ENCODE measurements at regions not wholly inside any gene's neighbourhood (a gene's known extent, or its start where the extent isn't known, plus 50 kb on each side); places are given as distances from the start of the nearest gene placed in this dataset.
A peak's percentile ranks its signal among the peaks of the same experiment; 100 is the strongest.
"Not testable (repeated sequence)": the region's sequence is repeated elsewhere in the genome, so short reads cannot be mapped to it uniquely, and the experiment has no call there.

- DNase-seq, result no peak
These were observed 388.2 kb upstream of the SYNCRIP start for GRCh38 chr6:86030875-86031274.

GRCh38 chr6:86028776-86029175 lies 386.1 kb upstream of the SYNCRIP start:
- DNase-seq, result no peak

GRCh38 chr6:86026890-86027289 lies 384.2 kb upstream of the SYNCRIP start:
- DNase-seq, result not testable (repeated sequence)

- no peak for DNase-seq
These were observed 374.6 kb upstream of the SYNCRIP start for GRCh38 chr6:86017236-86017635.

GRCh38 chr6:86016567-86016966 lies 373.9 kb upstream of the SYNCRIP start:
- no peak for DNase-seq

DNA sequence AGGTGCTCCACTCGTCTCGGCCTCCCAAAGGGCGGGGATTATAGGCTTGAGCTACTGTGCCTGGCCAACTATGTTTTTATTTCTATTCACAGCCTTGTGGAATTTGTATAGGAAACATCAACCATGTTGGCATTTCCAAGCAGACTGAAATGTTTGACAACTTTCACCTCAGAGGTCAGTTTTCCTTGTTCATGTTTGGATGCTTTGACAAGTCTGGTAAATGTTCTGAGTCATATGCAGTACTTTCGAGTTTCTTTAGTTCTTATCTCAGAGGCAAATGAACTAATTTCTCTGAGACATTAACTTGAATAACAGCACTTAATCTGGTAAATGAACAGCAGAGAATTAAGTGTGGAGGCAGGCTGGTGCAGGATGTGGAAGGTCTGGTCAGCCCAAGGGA lies 373.4 kb upstream of the SYNCRIP start:
- DNase-seq, result no peak

DNA sequence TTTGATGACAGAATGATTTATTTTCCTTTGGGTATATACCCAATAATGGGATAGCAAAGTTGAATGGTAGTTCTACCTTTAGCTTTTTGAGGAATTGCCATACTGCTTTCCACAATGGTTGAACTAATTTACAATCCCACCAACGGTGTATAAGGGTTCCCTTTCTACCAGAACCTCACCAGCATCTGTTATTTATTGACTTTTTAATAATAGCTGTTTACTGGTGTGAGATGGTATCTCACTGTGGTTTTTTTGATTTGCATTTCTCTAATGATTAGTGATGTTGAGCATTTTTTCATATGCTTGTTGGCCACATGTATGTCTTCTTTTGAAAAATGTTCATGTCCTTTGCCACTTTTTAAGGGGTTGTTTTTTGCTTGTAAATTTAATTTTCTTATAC lies 370.3 kb upstream of the SYNCRIP start:
- not testable (repeated sequence) for DNase-seq

DNA sequence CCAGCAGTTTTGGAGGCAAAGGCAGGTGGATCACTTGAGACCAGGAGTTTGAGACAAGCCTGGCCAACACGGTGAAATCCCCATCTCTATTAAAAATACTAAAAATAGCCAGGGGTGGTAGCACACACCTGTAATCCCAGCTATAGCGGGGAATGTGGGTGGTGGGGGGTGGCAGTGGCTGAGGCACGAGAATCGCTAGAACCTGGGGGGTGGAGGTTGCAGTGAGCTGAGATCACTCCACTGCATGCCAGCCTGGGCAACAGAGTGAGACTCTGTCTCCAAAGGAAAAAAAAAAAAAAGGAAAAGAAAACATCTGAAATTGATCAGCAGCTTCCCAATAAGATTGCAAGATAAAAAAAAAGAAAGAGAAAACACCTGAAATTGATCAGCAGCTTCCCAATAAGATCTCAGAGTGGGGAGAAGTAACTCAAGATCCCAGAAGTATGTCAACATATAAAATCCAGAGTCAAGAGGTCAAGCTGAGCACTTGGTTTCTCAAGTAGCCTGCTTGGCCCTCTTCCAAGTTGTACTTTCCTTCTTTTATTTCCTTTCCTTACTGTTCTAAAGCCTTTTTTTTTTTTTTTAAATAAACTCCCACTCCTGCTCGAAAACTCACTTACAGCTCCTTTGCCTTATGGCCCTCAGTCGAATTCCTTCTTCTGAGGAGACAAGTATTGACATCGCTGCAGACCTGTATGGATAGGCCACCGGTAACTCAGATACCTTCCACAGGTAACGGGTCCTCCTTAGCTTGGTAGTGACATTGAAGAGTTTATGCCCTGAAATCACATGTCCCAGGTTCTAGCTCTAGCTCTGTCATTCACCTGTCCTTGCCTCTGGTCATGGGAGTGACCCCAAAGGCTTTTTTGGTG lies 368.5 kb upstream of the SYNCRIP start:
- DNase-seq, result no peak

GRCh38 chr6:85997206-85997605 lies 354.5 kb upstream of the SYNCRIP start:
- DNase-seq, result no peak

GRCh38 chr6:85996034-85996375 lies 353.3 kb upstream of the SYNCRIP start:
- DNase-seq, result no peak

DNA sequence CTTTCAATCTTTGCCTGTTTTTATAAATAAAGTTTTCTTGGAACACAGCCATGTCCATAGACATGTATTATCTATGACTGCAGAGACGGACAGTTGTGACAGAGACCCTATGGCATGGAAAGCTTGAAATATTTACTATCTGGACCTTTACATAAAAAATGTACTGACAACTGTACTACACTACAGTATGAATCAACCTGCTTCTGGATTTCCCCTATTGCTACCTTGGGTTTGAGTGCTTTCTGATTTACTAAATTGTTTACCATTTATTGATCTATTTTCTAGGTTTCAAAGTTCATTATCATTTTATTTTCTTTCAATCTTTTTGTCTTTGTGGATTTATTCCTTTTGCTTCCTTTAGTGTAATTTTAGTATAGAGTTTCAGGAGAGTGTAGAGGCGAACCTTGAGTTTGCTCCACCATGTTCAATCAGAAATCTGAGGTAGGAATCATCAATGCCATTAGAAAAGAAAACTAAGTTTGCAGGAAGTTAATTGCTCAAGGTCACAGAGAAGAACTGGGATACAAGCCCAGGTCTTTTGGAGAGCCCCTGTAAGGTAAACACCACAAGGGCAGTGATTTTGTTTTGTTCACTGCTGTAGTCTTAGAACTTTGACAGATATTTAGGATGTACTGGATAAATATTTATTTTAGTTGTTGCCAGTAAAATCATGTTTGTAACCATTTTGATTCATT lies 352.8 kb upstream of the SYNCRIP start:
- no peak for DNase-seq

- DNase-seq, result no peak
These were observed 344.0 kb upstream of the SYNCRIP start for GRCh38 chr6:85986681-85987080.

- DNase-seq, result no peak
These were observed 340.5 kb upstream of the SYNCRIP start for GRCh38 chr6:85983032-85983659.

DNA sequence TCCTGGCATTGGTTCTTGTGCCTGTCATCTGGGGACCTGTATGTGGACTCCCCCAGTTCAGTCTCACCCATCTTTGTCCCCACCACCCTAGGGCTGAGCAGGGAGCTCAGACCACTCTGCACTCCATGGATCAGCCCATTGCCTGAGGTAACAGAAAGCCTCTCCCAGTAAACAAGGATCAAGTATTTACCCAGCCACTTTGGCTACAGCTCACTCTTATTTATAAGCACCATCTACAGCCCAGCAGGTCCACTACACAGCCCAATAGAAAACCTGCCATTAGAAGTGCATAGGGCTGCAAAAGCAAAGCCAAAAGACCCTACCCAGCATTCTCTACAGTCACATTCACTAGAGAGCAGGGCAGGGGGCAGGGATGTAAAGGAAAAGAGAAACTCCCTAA lies 335.0 kb upstream of the SYNCRIP start:
- no peak for DNase-seq

DNA sequence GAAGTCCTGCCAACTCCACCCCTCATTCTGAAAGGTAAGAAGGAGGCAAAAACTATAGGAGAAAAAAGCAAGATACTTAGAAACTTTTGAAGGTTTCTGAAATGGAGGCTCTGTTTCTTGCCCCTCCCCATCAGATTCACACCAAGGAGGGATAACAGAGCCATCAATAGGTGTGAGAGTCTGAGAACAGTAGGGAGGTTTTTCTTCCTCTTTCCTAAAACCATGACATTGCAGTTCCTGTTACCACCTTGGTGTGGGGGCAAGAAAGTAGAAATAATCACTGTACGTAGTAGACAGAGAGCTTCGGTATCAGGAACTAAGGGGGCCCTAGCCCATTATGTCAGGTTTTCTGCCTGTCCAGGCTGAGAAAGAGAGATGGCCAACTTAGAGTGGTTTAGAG lies 333.3 kb upstream of the SYNCRIP start:
- no peak for DNase-seq

- no peak for DNase-seq
These were observed 328.6 kb upstream of the SYNCRIP start for GRCh38 chr6:85971238-85971637.

GRCh38 chr6:85966828-85967227 lies 324.1 kb upstream of the SYNCRIP start:
- no peak for DNase-seq

DNA sequence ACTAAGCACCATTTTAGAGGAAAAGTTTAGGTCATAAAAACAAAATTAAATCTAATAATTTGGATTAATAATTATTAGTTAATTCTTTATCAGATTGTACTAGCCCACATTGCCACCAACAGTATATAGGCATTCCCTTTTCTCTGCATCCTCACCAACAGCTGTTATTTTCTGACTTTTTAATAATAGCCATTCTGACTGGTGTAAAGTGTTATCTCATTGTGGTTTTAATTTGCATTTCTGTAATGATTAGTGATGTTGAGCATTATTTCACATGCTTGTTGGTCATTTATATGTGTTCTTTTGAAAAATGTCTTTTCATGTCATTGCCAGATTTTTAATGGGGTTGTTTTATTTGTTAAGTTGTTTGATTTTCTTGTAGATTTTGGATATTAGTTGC lies 319.1 kb upstream of the SYNCRIP start:
- no peak for DNase-seq

- no peak for DNase-seq
These were observed 318.4 kb upstream of the SYNCRIP start for GRCh38 chr6:85961125-85961524.

DNA sequence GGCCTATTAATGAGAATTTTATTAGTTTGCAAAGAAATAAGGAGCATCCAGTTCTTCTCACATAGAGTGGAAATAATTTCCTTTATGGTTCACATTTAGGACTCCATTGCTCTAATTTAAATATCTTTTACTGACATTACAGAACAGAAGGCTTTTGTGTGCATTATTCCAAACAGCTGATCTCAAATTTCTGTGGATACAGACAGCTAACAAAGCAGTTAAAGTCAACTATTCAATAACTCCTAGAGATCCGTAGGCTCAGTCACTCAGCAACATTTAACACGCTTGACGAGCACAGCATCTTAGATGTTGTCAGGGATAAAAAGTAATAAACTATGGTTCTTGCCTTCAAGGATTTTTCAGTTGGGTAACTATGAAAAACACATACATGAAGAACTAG lies 305.8 kb upstream of the SYNCRIP start:
- no peak for DNase-seq

- DNase-seq, result peak; percentile 87
These were observed 302.9 kb upstream of the SYNCRIP start for GRCh38 chr6:85945459-85946185.

DNA sequence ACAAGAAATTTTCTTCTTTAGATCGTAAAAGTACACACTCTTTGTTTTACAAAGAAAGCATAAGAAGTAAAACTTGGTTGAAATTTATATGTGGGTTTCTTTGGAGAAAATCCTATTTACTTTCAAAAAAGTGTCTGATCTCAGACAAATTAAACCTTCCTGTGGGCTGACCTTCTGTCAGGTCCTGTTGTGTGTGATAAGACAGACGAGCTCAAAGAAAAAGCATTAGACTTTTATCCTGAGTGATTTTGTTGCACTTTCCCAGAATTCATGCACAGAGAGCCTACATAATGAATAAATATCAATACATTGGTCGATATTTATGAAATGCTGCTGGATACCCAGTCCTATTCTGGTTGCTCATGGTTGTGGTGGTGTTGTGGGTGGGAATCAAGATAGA lies 302.1 kb upstream of the SYNCRIP start:
- DNase-seq, result no peak

GRCh38 chr6:85942844-85943243 lies 300.2 kb upstream of the SYNCRIP start:
- no peak for DNase-seq
